A549 (cell line): ENCODE measurements at regions not wholly inside any gene's neighbourhood (a gene's known extent, or its start where the extent isn't known, plus 50 kb on each side); places are given as distances from the start of the nearest gene placed in this dataset.

Experiments
- ATAC-seq, 2 experiments: fragments of 200-7000 bp in 1 of 2; fragments of >200 bp in 1 of 2; cut with Nextera tagmentation in 1 of 2; cut with Tn5 transposase in 1 of 2; 3 replicates each; pipeline versions ENCODE4 v1.8.0 to v1.9.1; 2018 to 2020; ENCODE audit warnings: mild to moderate bottlenecking in 1 of 2, moderate library complexity in 1 of 2
- CTCF ChIA-PET: fragments of 300-600 bp; sonication (Branson Sonifier 250); formaldehyde crosslinking; extraction: SDS; loops from one replicate; lab custom pipeline; 2021; ENCODE audit warnings: antibody characterized with exemption, inconsistent platforms; lab: Yijun Ruan, JAX
- POLR2A ChIA-PET: fragments of 350-600 bp; formaldehyde crosslinking; extraction: SDS; loops from one replicate; lab custom pipeline; 2021; ENCODE audit warnings: antibody characterized with exemption, inconsistent platforms; lab: Yijun Ruan, JAX
- DNase-seq, 2 experiments: peaks; one replicate each; pipeline versions ENCODE4 v3.0.0 to v3.0.0-alpha.2; 2011 to 2016; ENCODE audit warnings: low read depth in 1 of 2, low spot score in 1 of 2
- FAIRE-seq: peaks from 2 replicates; lab custom pipeline; 2011; peaks lifted over from hg19 to GRCh38; lab: Jason Lieb, UNC
- H3K27ac ChIP-seq, 2 experiments: fragments of >200 bp; sonication (Bioruptor Twin); formaldehyde crosslinking; 3 replicates each; pipeline ENCODE4 v1.5.1; 2016 to 2017
- H3K4me1 ChIP-seq: fragments of >200 bp; sonication (Bioruptor Twin); formaldehyde crosslinking; 3 replicates; pipeline ENCODE4 v1.6.1; 2016
- H3K4me2 ChIP-seq: fragments of >200 bp; sonication (Bioruptor Twin); formaldehyde crosslinking; 3 replicates; pipeline ENCODE4 v1.6.1; 2016
- H3K4me3 ChIP-seq: fragments of >200 bp; sonication (Bioruptor Twin); formaldehyde crosslinking; 3 replicates; pipeline ENCODE4 v1.5.1; 2016
- H3K9me3 ChIP-seq: fragments of >200 bp; sonication (Bioruptor Twin); formaldehyde crosslinking; 3 replicates; pipeline ENCODE4 v1.6.1; 2016
- BHLHE40 ChIP-seq: IDR thresholded peaks from 2 replicates; pipeline ENCODE4 v1.6.1; 2012; ENCODE audit warnings: low read depth, low read length, inconsistent platforms
- CEBPB ChIP-seq, 2 experiments: fragments of >200 bp in 1 of 2; sonication (Bioruptor Twin) in 1 of 2; formaldehyde crosslinking in 1 of 2; IDR thresholded peaks; 2 replicates each; pipeline ENCODE4 v1.6.1; 2012 to 2016
- CHD4 ChIP-seq: fragments of 200-600 bp; sonication (generic); IDR thresholded peaks from 2 replicates; pipeline ENCODE4 v1.6.1; 2016; ENCODE audit warnings: antibody characterized with exemption, mild to moderate bottlenecking, borderline replicate concordance
- CTCF ChIP-seq: fragments of >200 bp; sonication (Bioruptor Twin); formaldehyde crosslinking; IDR thresholded peaks from 3 replicates; pipeline ENCODE4 v1.5.1; 2016
- E2F6 ChIP-seq: IDR thresholded peaks from 2 replicates; pipeline ENCODE4 v1.6.1; 2012; ENCODE audit warnings: low read depth, borderline replicate concordance
- ESRRA ChIP-seq: fragments of 150-350 bp; IDR thresholded peaks from 2 replicates; pipeline ENCODE4 v1.6.1; 2014; ENCODE audit warnings: mild to moderate bottlenecking, low read length, borderline replicate concordance
- FOSB ChIP-seq: fragments of 250-450 bp; sonication (Bioruptor Pico); IDR thresholded peaks from 2 replicates; pipeline ENCODE4 v1.5.0; 2020; ENCODE audit warnings: mild to moderate bottlenecking, moderate library complexity
- FOSL2 ChIP-seq, 2 experiments: fragments of 450-650 bp in 1 of 2; fragments of >200 bp in 1 of 2; sonication (Bioruptor Twin) in 1 of 2; formaldehyde crosslinking; IDR thresholded peaks; 2 replicates each; pipeline versions ENCODE4 v1.5.0 to v1.6.1; 2016 to 2020; ENCODE audit warnings: mild to moderate bottlenecking in 1 of 2, moderate library complexity in 1 of 2
- GATA3 ChIP-seq: IDR thresholded peaks from 2 replicates; pipeline ENCODE4 v1.6.1; 2012; ENCODE audit warnings: borderline replicate concordance
- HOXB13 ChIP-seq: fragments of 250-450 bp; sonication (Bioruptor Pico); IDR thresholded peaks from 2 replicates; pipeline ENCODE4 v1.5.0; 2020; ENCODE audit warnings: low read depth, mild to moderate bottlenecking, moderate library complexity
- JUNB ChIP-seq: fragments of >200 bp; sonication (Bioruptor Twin); formaldehyde crosslinking; IDR thresholded peaks from 2 replicates; pipeline ENCODE4 v1.6.1; 2016
- MYC ChIP-seq: IDR thresholded peaks from 2 replicates; pipeline ENCODE4 v1.6.1; 2012; ENCODE audit warnings: mild to moderate bottlenecking, inconsistent platforms, low read length, improper control_type of control experiment, borderline replicate concordance
- NR3C1 ChIP-seq: fragments of >200 bp; sonication (Bioruptor Twin); formaldehyde crosslinking; IDR thresholded peaks from 3 replicates; pipeline ENCODE4 v1.6.1; 2017
- POLR2A ChIP-seq: IDR thresholded peaks from 2 replicates; pipeline ENCODE4 v1.6.1; 2012; ENCODE audit warnings: mild to moderate bottlenecking, low read length
- REST ChIP-seq: fragments of 200-600 bp; sonication (generic); IDR thresholded peaks from 2 replicates; pipeline ENCODE4 v1.6.1; 2016; ENCODE audit warnings: antibody characterized with exemption, mild to moderate bottlenecking, moderate library complexity
- RNF2 ChIP-seq: fragments of 200-600 bp; sonication (generic); IDR thresholded peaks from 2 replicates; pipeline ENCODE4 v1.6.1; 2016; ENCODE audit warnings: low read depth, mild to moderate bottlenecking, antibody characterized with exemption, moderate library complexity, borderline replicate concordance
- TP53 ChIP-seq: fragments of 250-450 bp; sonication (Bioruptor Pico); IDR thresholded peaks from 2 replicates; pipeline ENCODE4 v1.5.0; 2021; ENCODE audit warnings: mild to moderate bottlenecking, moderate library complexity
- ZFP36 ChIP-seq: fragments of 450-650 bp; IDR thresholded peaks from 2 replicates; pipeline ENCODE4 v1.6.1; 2014; ENCODE audit warnings: borderline replicate concordance; ENCODE audit not compliant: partially characterized antibody
- WGBS: methylation state at CpG from one replicate; pipeline ENCODE4 v1.1.6; 2017; ENCODE audit errors: missing lambda C conversion rate; 5-methylcytosine and 5-hydroxymethylcytosine counted together
- TF ChIP-seq, protein P1 (sequence below): fragments of >200 bp; sonication (Bioruptor Twin); formaldehyde crosslinking; IDR thresholded peaks from 2 replicates; pipeline ENCODE4 v1.6.1; 2016

GRCh38 chr7:155188357-155188756 is 109.3 kb upstream of the INSIG1 start:
- 39% methylated on average over 2 of the region's 2 CpGs for WGBS
- Histone ChIP-seq H3K4me2 (no peak overlapping the region), H3K4me1 (no peaks in the 10 kb centered on the region), H3K27ac (no peak overlapping the region), H3K4me3 (no peak overlapping the region), H3K9me3 (peaks cover 35% of the 10 kb centered on the region)
- ATAC-seq (no peak), DNase-seq (no peak), FAIRE-seq (no peak)
- ChIA-PET CTCF (interaction anchor here (0.7 to 3.2 kb wide), 2 partner anchors 154 to 185 kb away, joined by 3 to 12 read pairs; no protein-coding TSS in a partner anchor), POLR2A (no interaction called here)
- no peak for TF ChIP-seq E2F6
- no peak for TF ChIP-seq FOSB
- TF ChIP-seq POLR2A = no peak
- TF ChIP-seq REST = no peak
- TF ChIP-seq, protein P1, sequence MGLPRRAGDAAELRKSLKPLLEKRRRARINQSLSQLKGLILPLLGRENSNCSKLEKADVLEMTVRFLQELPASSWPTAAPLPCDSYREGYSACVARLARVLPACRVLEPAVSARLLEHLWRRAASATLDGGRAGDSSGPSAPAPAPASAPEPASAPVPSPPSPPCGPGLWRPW = no peak
- no peak for TF ChIP-seq ESRRA
- no peak for TF ChIP-seq FOSL2 (IDR thresholded peaks at IDR 0.05)
- TF ChIP-seq FOSL2 (CRISPR knock-in tag; IDR thresholded peaks at IDR 0.05) = no peak
- no peak for TF ChIP-seq BHLHE40
- no peak for TF ChIP-seq RNF2
- no peak for TF ChIP-seq GATA3
- no peak for TF ChIP-seq CTCF
- TF ChIP-seq ZFP36 = no peak
- TF ChIP-seq HOXB13 (CRISPR knock-in tag) = no peak

DNA sequence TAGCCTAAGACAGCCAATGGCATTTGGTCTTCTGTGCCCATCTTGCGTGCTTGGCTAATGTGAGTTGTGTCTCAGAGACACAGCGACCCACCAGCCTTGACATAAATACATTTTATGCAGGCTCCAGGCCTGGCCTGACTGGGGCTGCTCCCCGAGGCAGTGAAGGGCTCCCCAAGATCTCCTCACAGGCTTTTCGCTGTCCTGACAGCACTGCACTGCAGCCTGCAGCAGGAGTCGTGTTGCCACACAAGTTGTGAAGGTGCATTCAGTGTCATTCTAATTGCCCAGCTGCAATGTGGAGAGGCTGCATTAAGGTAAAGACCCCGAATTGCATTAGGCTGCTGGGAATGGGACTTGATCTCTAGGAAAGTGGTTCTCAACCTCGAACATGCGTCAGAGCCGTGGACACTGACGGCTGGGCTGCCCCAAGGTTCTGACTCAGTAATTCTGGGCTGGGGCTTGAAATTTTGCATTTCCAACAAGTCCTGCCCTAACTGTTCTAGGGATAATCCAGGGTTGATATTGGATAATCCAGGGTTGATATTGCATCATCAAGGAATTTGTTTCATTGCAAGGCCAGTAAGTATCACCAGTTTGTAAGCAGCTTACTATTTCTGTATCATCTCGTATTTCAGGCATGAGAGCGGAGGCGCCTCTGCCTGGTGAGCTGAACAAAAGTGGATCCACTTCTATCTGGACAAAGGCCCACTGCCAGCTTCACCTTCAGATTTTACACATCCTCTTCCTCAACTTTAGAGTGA is 108.7 kb upstream of the INSIG1 start:
- Histone ChIP-seq H3K4me1 (no peaks in the 10 kb centered on the region), H3K4me3 (no peak overlapping the region), H3K27ac (no peak overlapping the region), H3K9me3 (peaks cover 29% of the 10 kb centered on the region), H3K4me2 (no peak overlapping the region)
- DNase-seq = no peak
- POLR2A ChIA-PET = no interaction called here
- ATAC-seq = no peak
- TF ChIP-seq JUNB = no peak
- no peak for TF ChIP-seq ESRRA
- TF ChIP-seq MYC = no peak
- TF ChIP-seq ZFP36 = no peak
- no peak for TF ChIP-seq FOSL2 (IDR thresholded peaks at IDR 0.05)
- peak; percentile 17; the same call in 1 of the 2 replicates for TF ChIP-seq FOSL2 (CRISPR knock-in tag; IDR thresholded peaks at IDR 0.05)
- TF ChIP-seq CEBPB (IDR thresholded peaks at IDR 0.05) = 0 out of 4 replicates have a peak, but pooled peaks of 1 of the 2 experiments have one; percentile 33
- TF ChIP-seq CHD4 = no peak
- no peak for TF ChIP-seq TP53
- no peak for TF ChIP-seq NR3C1
- CTCF ChIA-PET = interaction anchor here (0.8 to 6.5 kb wide), 16 partner anchors 10 to 262 kb away, joined by 3 to 68 read pairs (median 10); partner anchors contain the start of gene INSIG1
- 70% methylated on average over 13 of the region's 13 CpGs for WGBS
- no peak for FAIRE-seq
